ENCODE measurements at regions not wholly inside any gene's neighbourhood (a gene's known extent, or its start where the extent isn't known, plus 50 kb on each side); places are given as distances from the start of the nearest gene placed in this dataset.
"Not testable (repeated sequence)": the region's sequence is repeated elsewhere in the genome, so short reads cannot be mapped to it uniquely, and the experiment has no call there.

DNA sequence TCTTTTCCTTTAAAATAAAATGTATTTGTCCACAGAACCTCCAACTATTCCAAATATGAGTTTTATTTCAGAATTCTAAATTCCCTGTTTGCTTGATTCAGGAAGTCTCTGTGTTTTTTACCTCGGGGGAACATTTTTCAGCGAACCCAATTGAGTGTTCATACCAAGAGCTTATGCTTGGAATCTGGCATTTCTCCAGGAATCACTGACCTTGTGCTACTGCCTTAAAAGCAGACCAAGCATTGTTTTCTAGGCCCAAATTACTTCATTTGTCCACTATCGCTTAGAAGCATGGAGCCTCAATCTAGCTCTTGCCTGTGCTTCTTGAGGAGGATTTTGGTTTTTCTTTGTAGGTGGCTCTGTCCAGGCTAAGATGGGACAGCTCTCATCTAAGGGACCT is 59.4 kb downstream of the EBLN1 start:
- ATAC-seq: no peak
- DNase-seq: no peak
- intact Hi-C loops (cut with DNase I, micrococcal nuclease): no loop called here

DNA sequence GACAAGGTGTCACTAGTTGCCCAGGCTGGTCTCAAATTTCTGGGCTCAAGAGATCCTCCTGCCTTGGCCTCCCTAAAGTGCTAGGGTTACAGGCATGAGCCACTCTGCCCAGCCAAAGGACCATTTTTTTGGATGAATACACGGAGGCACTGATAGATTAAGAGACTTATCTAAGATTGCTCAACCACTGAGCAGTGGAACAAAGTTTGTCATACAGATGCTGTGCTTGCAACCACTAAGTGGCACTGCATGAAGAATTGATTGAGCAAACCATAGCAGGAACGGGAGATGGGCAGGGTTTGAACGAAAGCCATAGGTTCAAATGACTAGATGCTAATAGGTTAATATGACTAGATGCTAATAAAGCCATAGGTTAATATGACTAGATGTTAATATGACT is 61.1 kb downstream of the EBLN1 start:
- ATAC-seq (no peak), DNase-seq (no peak)
- intact Hi-C loops (cut with DNase I, micrococcal nuclease): no loop called here

DNA sequence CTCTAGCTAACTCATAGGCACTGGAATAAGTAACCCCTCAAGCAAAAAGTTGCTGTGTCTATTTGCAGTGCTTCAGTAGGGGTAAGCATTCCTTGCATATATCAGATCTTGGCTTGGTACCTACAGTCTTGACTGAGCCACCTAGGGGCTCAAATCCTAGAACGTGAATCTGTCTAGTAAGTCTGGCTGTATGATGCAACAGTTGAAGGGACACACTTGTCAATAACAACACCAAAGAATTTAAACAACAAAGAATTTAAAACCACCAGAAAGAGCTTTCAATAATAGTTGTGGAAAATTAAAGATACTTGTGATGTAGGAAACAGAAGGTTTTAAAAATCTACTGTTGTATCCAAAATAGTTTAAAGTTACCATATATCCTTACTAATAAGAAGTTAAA is 65.4 kb downstream of the EBLN1 start:
- no peak for ATAC-seq
- DNase-seq: no peak
- intact Hi-C loops (cut with DNase I, micrococcal nuclease): no loop called here

DNA sequence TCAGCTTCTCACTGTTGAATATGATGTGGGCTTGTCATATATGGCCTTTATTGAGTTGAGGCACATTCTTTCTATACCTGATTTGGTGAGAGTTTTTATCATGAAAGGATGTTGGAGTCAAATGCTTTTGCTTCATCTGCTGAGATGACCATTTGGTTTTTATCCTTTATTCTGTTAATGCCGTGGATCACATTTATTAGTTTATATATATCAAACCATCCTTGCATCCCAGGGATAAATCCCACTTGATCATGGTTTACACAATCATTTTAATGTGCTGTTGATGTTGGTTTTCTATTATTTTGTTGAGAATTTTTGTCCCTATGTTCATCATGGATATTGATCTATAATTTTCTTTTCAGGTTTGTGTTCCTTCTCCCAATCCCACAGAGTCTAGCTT is 67.0 kb downstream of the EBLN1 start:
- intact Hi-C loops (cut with DNase I, micrococcal nuclease): no loop called here
- ATAC-seq: no peak
- no peak for DNase-seq

DNA sequence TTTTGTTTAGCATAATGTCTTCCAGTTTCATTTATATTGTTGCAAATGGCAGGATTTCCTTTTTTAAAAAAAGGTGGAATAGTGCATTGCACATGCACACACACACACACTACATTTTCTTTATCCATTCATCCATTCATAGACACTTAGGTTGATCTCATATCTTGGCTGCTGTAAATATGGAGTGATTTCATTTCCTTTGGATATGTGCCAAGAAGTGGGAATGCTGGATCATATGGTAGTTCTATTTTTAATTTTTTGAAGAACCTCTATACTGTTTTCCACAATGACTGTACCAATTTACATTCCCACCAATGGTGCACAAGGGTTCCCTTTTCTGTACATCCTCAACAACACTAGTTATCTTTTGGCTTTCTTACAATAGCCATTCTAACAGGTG is 68.9 kb downstream of the EBLN1 start:
- no peak for DNase-seq
- ATAC-seq: no peak
- intact Hi-C loops (cut with DNase I, micrococcal nuclease): no loop called here

DNA sequence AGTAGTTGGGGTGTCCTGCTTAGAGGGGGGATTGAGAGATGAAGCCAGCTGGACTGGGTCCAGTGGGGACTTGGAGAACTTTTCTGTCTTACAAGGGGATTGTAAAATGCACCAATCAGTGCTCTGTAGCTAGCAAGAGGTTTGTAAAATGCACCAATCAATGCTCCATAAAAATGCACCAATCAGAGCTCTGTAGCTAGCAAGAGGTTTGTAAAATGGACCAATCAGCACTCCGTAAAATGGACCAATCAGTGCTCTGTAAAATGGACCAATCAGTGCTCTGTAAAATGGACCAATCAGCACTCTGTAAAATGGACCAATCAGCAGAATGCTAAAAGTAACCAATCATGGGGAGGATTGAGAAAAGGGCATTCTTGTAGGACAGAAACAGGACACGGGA is 71.9 kb downstream of the EBLN1 start:
- ATAC-seq; intact Hi-C loops (cut with DNase I, micrococcal nuclease): not testable (repeated sequence)

DNA sequence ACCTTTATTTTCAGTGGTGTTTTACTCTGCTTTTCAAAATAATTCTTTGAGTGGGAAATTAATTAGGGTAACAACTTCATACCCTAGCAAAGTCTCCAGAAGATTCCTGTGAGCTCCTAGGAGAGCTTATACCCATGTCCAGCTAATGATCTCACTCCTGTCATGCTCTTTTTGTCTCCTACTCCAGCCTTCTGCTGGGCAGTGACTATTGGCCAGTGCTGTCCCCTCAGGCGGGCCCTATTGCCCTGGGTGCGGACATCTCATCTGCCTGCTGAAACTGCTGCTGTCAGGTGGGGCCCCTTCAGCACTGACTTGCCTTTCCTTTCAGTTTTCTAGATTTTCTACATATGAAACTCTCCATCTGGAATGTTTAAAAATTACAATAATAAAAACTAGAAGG is 80.3 kb downstream of the EBLN1 start:
- no peak for ATAC-seq
- intact Hi-C loops (cut with DNase I, micrococcal nuclease): no loop called here
- DNase-seq: no peak

More for the DNA sequence above, 71.9 kb downstream of the EBLN1 start:
- not testable (repeated sequence) for DNase-seq

DNA sequence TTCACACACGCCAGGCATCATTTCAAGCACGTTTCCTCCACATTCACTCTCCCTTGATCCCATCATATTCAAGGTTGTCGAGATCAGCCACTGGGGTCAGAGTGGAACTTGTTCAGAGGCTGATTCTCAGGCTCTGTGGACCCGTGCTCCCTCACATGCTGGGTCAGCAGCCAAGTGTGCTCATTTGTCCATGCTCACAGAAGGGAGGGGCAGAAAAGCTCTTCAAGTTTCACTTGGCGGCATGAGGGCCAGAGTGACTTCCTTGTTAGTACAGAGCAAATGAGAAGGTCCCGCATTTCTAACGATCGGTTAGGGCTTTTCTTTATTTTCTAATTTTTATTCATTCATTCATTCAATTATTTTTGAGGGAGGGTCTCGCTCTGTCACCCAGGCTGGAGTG is 82.2 kb downstream of the EBLN1 start:
- DNase-seq: no peak

DNA sequence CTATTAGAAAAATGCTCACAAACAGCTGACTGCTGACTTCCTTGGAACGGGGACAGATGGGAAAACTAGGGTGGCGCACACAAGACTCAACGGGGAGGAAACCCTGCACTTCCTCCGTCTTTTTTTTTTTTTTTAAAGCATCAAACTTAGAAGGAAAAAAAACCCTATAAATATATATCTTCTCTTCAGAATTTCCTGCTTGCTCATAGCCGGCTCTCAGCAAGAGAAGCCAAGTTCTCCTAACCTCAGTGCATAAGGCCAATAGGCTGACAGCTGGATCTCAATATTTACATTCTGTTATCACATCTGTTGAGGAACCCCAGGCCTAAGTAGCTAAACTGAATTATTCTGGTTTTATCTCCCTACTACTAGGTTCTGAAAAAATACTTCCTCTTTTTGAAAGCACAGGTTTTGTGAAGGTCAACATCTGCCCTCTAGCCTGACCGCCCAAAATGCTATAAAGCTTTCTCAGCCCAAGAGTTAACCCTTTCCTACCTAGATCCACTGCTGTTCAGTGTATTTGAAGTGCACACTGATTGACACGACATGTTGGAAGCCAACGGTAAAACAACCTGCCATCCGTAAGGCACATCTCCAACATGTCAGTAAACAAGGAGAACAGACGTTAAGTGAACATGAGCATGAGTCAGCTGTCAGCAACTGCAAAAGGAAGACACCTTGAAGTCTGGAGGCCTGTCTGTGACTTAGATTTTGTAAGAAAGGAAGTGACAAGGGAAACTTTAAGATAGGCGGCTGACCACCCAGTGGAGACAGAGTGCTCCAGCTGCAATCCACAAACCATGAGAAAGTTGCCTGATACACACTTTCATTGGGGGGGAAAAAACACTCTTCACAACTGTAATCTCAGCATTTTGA is 83.8 kb downstream of the EBLN1 start:
- ATAC-seq (no peak), DNase-seq (no peak)
- intact Hi-C loops (cut with DNase I, micrococcal nuclease): no loop called here

More for the DNA sequence above, 82.2 kb downstream of the EBLN1 start:
- ATAC-seq: no peak
- intact Hi-C loops (cut with DNase I, micrococcal nuclease): no loop called here

DNA sequence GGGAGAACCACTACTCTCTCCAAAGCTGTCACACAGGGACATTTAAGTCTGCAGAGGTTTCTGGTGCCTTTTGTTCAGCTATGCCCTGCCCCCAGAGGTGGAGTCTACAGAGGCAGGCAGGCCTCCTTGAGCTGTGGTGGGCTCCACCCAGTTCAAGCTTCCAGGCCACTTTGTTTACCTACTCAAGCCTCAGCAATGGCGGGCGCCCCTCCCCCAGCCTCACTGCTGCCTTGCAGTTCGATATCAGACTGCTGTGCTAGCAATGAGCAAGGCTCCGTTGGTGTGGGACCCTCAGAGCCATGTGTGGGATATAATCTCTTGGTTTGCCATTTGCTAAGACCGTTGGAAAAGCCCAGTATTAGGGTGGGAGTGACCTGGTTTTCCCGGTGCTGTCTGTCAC is 87.0 kb downstream of the EBLN1 start:
- ATAC-seq; intact Hi-C loops (cut with DNase I, micrococcal nuclease); DNase-seq: not testable (repeated sequence)

DNA sequence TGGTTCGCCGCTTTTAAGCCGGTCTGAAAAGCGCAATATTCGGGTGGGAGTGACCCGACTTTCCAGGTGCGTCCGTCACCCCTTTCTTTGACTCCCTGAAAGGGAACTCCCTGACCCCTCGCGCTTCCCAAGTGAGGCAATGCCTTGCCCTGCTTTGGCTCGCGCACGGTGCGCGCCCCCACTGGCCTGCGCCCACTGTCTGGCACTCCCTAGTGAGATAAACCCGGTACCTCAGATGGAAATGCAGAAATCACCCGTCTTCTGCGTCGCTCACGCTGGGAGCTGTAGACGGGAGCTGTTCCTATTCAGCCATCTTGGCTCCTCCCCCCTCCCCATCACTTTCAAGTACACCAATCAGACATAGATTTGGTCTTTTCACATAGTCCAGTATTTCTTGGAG is 88.2 kb downstream of the EBLN1 start:
- ATAC-seq; intact Hi-C loops (cut with DNase I, micrococcal nuclease): not testable (repeated sequence)

DNA sequence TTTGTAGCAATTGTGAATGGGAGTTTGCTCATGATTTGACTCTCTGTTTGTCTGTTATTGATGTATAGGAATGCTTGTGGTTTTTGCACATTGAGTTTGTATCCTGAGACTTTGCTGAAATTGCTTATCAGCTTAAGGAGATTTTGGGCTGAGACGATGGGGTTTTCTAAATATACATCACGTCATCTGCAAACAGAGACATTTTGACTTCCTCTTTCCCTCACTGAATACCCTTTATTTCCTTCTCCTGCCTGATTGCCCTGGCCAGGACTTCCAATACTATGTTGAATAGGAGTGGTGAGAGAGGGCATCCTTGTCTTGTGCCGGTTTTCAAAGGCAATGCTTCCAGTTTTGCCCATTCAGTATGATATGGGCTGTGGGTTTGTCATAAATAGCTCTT is 96.6 kb downstream of the EBLN1 start:
- intact Hi-C loops (cut with DNase I, micrococcal nuclease); DNase-seq; ATAC-seq: not testable (repeated sequence)

More for the DNA sequence above, 88.2 kb downstream of the EBLN1 start:
- DNase-seq: not testable (repeated sequence)

DNA sequence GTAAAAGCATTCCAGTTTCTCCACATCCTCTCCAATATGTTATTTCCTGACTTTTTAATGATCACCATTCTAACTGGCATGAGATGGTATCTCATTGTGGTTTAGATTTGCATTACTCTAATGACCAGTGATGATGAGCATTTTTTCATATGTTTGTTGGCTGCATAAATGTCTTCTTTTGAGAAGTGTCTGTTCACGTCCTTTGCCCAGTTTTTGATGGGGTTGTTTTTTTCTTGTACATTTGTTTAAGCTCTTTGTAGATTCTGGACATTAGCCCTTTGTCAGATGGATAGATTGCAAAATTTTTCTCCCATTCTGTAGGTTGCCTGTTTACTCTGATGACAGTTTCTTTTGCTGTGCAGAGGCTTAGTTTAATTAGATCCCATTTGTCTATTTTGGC is 97.7 kb downstream of the EBLN1 start:
- intact Hi-C loops (cut with DNase I, micrococcal nuclease); DNase-seq; ATAC-seq: not testable (repeated sequence)

DNA sequence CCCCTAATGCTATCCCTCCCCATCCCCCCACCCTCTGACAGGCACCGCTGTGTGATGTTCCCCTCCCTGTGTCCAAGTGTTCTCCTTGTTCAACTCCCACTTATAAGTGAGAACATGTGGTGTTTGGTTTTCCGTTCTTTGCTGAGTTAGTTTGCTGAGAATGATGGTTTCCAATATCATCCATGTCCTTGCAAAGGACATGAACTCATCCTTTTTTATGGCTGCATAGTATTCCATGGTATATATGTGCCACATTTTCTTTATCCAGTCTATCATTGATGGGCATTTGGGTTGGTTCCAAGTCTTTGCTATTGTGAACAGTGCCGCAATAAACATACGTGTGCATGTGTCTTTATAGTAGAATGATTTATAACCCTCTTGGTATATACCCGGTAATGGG is 98.2 kb downstream of the EBLN1 start:
- ATAC-seq; intact Hi-C loops (cut with DNase I, micrococcal nuclease); DNase-seq: not testable (repeated sequence)

DNA sequence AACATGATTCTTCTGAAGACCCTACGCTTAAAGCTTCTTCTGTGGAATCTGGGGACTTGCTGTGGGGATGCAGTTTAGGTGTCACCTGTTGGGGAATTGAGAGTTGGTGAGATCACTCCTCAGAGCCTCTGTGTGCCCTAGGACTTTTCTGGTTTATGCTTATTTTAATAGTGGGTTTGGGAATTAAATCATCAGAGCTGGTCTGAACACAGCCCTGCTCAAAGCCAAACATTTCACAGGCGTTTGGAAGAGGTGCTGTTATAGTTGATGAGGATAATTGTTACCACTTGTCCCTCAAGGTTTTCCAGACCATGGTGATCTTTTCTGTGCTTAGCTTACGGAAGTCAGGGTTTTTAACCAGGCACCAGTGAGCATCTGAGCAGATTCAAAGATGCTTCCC is 106.1 kb downstream of the EBLN1 start:
- no peak for ATAC-seq
- DNase-seq: no peak
- intact Hi-C loops (cut with DNase I, micrococcal nuclease): no loop called here

DNA sequence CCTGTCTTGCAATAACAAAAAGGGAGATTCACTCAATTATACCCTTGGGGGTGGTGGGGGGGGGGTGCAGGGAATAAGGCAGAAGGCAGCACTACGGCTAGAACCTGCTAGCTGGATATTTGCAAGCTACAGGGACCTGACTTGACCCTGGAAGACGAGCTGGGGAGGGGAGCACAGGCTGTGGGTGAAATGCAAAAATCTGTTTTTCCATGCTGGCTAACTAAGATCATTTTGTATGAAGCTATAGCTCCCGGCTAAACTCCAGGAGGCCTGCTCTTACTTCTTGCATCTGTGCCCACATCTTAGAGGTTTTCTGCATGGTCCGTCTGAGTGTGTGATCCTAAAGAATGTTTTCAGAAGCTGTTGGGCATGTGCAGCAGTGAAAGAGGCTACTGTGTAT is 106.6 kb downstream of the EBLN1 start:
- intact Hi-C loops (cut with DNase I, micrococcal nuclease): no loop called here
- ATAC-seq: no peak
- no peak for DNase-seq

DNA sequence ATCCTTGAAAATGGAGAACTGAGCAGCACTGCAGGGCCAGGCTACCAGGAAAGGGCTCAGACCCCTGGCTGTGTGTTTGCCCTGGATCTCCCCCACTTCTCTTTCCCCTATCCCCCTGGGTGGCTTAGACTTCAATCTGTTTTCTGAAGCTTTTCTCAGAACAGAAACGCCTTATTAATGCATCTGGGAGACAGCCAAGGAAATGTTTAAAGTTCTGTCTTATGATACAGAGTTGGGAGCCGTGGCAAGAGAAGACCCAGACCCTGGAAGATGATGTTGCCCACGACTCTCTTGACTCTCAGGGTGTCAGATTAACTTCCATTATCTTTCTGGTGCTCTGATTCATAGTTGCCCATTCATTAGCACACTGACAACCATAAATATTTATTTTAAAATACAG is 107.1 kb downstream of the EBLN1 start:
- no peak for DNase-seq
- ATAC-seq: no peak
- intact Hi-C loops (cut with DNase I, micrococcal nuclease): no loop called here

DNA sequence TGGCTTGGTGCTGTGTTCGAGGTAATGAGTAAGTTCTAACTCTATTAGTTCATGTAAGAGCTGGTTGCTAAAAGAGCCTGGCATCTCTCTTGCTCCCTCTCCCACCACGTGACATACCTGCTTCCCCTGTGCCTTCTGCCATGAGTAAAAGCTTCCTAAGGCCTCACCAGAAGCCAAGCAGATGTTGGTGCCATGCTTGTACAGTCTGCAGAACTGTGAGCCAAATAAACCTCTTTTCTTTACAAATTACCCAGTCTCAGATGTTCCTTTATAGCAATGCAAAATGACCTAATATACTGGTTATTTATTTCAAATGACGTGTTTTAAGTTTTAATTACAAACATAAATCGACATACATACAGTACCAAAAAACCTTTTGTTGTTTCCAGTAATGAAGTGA is 101.7 kb upstream of the DNAJC1 start:
- no peak for DNase-seq
- intact Hi-C loops (cut with DNase I, micrococcal nuclease): no loop called here
- ATAC-seq: no peak

DNA sequence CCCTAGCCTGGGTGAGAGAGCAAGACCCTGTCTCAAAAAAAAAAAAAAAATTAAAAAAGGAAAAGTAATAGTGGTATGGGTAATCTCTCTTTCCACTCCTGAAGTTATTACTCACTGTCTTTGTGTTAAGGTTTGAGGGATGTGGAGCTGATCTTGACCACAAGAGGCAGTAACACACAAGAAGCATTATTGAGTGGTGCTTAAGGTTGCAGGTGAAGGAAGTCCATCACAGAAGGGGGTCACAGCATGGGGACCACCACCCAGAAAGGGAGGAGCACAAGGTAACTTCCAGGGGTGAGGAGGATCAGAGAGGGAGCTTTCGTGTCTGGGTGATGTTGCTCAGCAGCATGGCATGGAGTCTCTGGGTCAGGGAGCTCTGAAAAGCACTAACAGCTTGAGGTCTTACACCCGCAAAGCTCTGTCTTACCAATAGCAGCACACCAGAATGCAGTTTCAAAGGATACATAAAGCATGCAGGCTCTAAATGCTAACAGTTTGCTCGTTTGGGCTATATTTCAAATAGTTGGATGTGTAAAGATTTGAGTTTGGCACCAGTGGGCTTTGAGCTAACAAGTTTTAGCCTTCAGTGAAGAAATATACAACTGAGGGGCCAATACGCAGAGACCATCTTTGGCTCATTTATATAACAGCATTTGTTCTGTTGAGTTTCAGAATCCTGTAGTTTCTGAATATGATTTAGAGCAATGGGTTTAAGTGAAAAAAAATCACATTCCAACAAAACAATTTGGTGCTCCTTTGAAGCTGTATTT is 100.4 kb upstream of the DNAJC1 start:
- no peak for ATAC-seq
- no peak for DNase-seq
- intact Hi-C loops (cut with DNase I, micrococcal nuclease): no loop called here

DNA sequence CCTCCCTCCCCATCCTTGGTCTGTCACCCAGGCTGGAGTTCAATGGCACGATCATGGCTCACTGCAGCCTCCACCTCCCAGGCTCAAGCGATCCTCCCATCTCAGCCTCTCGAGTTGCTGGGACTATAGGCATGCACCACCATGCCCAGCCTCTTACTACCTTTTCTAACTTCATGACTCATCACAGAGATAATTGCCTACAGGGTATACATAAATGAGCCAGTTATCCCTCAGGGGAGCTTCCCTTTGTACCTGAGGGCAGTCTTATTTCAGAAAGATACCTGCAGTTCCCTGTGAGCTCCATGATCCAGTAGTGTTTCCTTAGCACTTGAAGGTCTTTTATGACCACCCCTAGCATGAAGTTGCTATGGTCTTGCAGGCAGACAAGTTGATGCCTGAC is 94.2 kb upstream of the DNAJC1 start:
- ATAC-seq: no peak
- no peak for DNase-seq
- intact Hi-C loops (cut with DNase I, micrococcal nuclease): no loop called here
